GM23338 (cell line): ENCODE measurements at regions not wholly inside any gene's neighbourhood (a gene's known extent, or its start where the extent isn't known, plus 50 kb on each side); places are given as distances from the start of the nearest gene placed in this dataset.

ENCODE experiments used
- ATAC-seq: fragments of 200-7000 bp; cut with Tn5 transposase; 3 replicates; pipeline ENCODE4 v1.9.1; 2020
- DNase-seq: peaks from one replicate; pipeline ENCODE4 v3.0.0-alpha.2; 2015; ENCODE audit warnings: low spot score
- H2AFZ ChIP-seq: fragments of 200-600 bp; sonication (generic); 2 replicates; pipeline ENCODE4 v1.8.0; 2016; ENCODE audit warnings: antibody characterized with exemption, mild to moderate bottlenecking, moderate library complexity
- H3F3A ChIP-seq: fragments of 200-600 bp; sonication (generic); replicated peaks from 2 replicates; pipeline ENCODE4 v1.8.0; 2017; ENCODE audit warnings: antibody characterized with exemption, mixed run types, low read depth
- H3K27ac ChIP-seq: fragments of 200-600 bp; sonication (generic); 2 replicates; pipeline ENCODE4 v1.6.1; 2016; ENCODE audit warnings: low read depth
- H3K27me3 ChIP-seq: fragments of 200-600 bp; sonication (generic); 2 replicates; pipeline ENCODE4 v1.8.0; 2016; ENCODE audit warnings: mild to moderate bottlenecking, mixed run types, moderate library complexity; ENCODE audit not compliant: insufficient read depth
- H3K36me3 ChIP-seq: fragments of 200-600 bp; sonication (generic); 2 replicates; pipeline ENCODE4 v1.8.0; 2016; ENCODE audit warnings: mild to moderate bottlenecking; ENCODE audit not compliant: insufficient read depth
- H3K4me1 ChIP-seq: fragments of 200-600 bp; sonication (generic); 2 replicates; pipeline ENCODE4 v1.8.0; 2016; ENCODE audit warnings: mild to moderate bottlenecking, moderate library complexity; ENCODE audit not compliant: insufficient read depth
- H3K4me2 ChIP-seq: fragments of 200-600 bp; sonication (generic); 2 replicates; pipeline ENCODE4 v1.7.1; 2017; ENCODE audit warnings: mixed run types
- H3K4me3 ChIP-seq: fragments of 200-600 bp; sonication (generic); 2 replicates; pipeline ENCODE4 v1.6.1; 2016; ENCODE audit warnings: mixed run types
- H3K79me2 ChIP-seq: fragments of 200-600 bp; sonication (generic); replicated peaks from 2 replicates; pipeline ENCODE4 v1.8.0; 2017; ENCODE audit warnings: mild to moderate bottlenecking; ENCODE audit not compliant: insufficient read depth
- H3K9me2 ChIP-seq: fragments of 200-600 bp; sonication (generic); 2 replicates; pipeline ENCODE4 v1.8.0; 2017; ENCODE audit not compliant: insufficient read depth
- H4K20me1 ChIP-seq: fragments of 200-600 bp; sonication (generic); replicated peaks from 2 replicates; pipeline ENCODE4 v1.8.0; 2017; ENCODE audit warnings: mild to moderate bottlenecking; ENCODE audit not compliant: insufficient read depth
- H3K27ac Mint-ChIP-seq: 2 replicates; pipeline ENCODE4 v1.8.0; 2020; ENCODE audit warnings: inconsistent platforms, mild to moderate bottlenecking, moderate library complexity, mixed read lengths
- H3K27me3 Mint-ChIP-seq: 3 replicates; pipeline ENCODE4 v1.8.0; 2022; ENCODE audit warnings: low read depth, mild to moderate bottlenecking, moderate library complexity, mixed read lengths, inconsistent platforms; ENCODE audit not compliant: insufficient read depth, poor library complexity
- H3K36me3 Mint-ChIP-seq: 3 replicates; pipeline ENCODE4 v1.8.0; 2021; ENCODE audit warnings: low read depth, mild to moderate bottlenecking, inconsistent platforms, moderate library complexity, mixed read lengths
- H3K4me1 Mint-ChIP-seq: 3 replicates; pipeline ENCODE4 v1.8.0; 2020; ENCODE audit warnings: mild to moderate bottlenecking, inconsistent platforms, mixed read lengths
- H3K4me3 Mint-ChIP-seq: 3 replicates; pipeline ENCODE4 v1.8.0; 2021; ENCODE audit warnings: moderate library complexity, mild to moderate bottlenecking, inconsistent platforms, mixed read lengths
- H3K9me3 Mint-ChIP-seq: 3 replicates; pipeline ENCODE4 v1.8.0; 2020; ENCODE audit warnings: moderate library complexity, mild to moderate bottlenecking, inconsistent platforms, mixed read lengths
- CREB1 ChIP-seq: fragments of 250-450 bp; sonication (Bioruptor Pico); IDR thresholded peaks from 2 replicates; pipeline ENCODE4 v1.5.0; 2020; ENCODE audit warnings: low read depth, mild to moderate bottlenecking, moderate library complexity
- CTCF ChIP-seq, 2 experiments: fragments of 200-600 bp in 1 of 2; sonication (generic) in 1 of 2; conservative IDR thresholded peaks; 2 replicates each; pipeline versions ENCODE4 v1.5.1 to v1.6.1; 2016 to 2017; ENCODE audit warnings: antibody characterized with exemption in 2 of 2, low read depth in 2 of 2, mild to moderate bottlenecking in 2 of 2, moderate library complexity in 1 of 2
- ETS1 ChIP-seq: IDR thresholded peaks from 2 replicates; pipeline ENCODE4 v1.6.1; 2016; ENCODE audit warnings: antibody characterized with exemption
- EZH2 ChIP-seq: fragments of 200-600 bp; sonication (generic); IDR thresholded peaks from one replicate; pipeline ENCODE4 v1.8.0; 2017; ENCODE audit warnings: antibody characterized with exemption, mild to moderate bottlenecking, low read depth; ENCODE audit not compliant: unreplicated experiment
- EZH2phosphoT487 ChIP-seq: fragments of 200-600 bp; sonication (generic); IDR thresholded peaks from one replicate; pipeline ENCODE4 v1.8.1; 2018; ENCODE audit warnings: antibody characterized with exemption; ENCODE audit not compliant: unreplicated experiment
- JUNB ChIP-seq: IDR thresholded peaks from one replicate; pipeline ENCODE4 v1.6.1; 2016; ENCODE audit warnings: antibody characterized with exemption; ENCODE audit not compliant: unreplicated experiment
- NANOG ChIP-seq: IDR thresholded peaks from 2 replicates; pipeline ENCODE4 v1.6.1; 2016; ENCODE audit warnings: antibody characterized with exemption, borderline replicate concordance
- POLR2AphosphoS5 ChIP-seq: IDR thresholded peaks from 2 replicates; pipeline ENCODE4 v1.6.1; 2016; ENCODE audit warnings: antibody characterized with exemption, low read depth
- REST ChIP-seq: IDR thresholded peaks from one replicate; pipeline ENCODE4 v1.6.1; 2018; ENCODE audit warnings: antibody characterized with exemption; ENCODE audit not compliant: unreplicated experiment
- STAT1 ChIP-seq: IDR thresholded peaks from one replicate; pipeline ENCODE4 v1.6.1; 2016; ENCODE audit warnings: antibody characterized with exemption; ENCODE audit not compliant: unreplicated experiment
- ZNF114 ChIP-seq: fragments of 250-450 bp; sonication (Bioruptor Pico); IDR thresholded peaks from 2 replicates; pipeline ENCODE4 v1.5.0; 2020; ENCODE audit warnings: mild to moderate bottlenecking, moderate library complexity
- ZNF331 ChIP-seq: fragments of 250-450 bp; sonication (Bioruptor Pico); IDR thresholded peaks from 2 replicates; pipeline ENCODE4 v1.5.0; 2020; ENCODE audit warnings: low read depth, mild to moderate bottlenecking, moderate library complexity
- ZNF462 ChIP-seq: fragments of 250-450 bp; sonication (Bioruptor Pico); IDR thresholded peaks from 2 replicates; pipeline ENCODE4 v1.5.0; 2020; ENCODE audit warnings: mild to moderate bottlenecking, moderate library complexity

GRCh38 chr1:8076176-8076575 is 50.1 kb upstream of the ERRFI1 start:
- no peak overlapping the region for H3K4me3 Mint-ChIP-seq
- H3K36me3 Mint-ChIP-seq = no peaks in the 10 kb centered on the region
- Histone ChIP-seq H3K4me2 (no peak overlapping the region), H3K36me3 (no peaks in the 10 kb centered on the region), H3K27me3 (no peaks in the 10 kb centered on the region), H3K4me3 (no peak overlapping the region), H4K20me1 (no peaks in the 10 kb centered on the region), H3F3A (no peaks in the 10 kb centered on the region), H3K27ac (no peak overlapping the region), H3K79me2 (no peaks in the 10 kb centered on the region), H3K9me2 (peaks cover 5% of the 10 kb centered on the region; the same call in 1 of the 2 replicates), H2AFZ (0 out of 2 replicates have a peak overlapping the region, but pooled peaks have one; percentile 28), H3K4me1 (peaks cover 18% of the 10 kb centered on the region)
- ATAC-seq = peak; percentile 20; the same call in 1 of the 3 replicates
- H3K4me1 Mint-ChIP-seq = peaks cover 25% of the 10 kb centered on the region
- TF ChIP-seq STAT1 (no peak), NANOG (no peak), REST (no peak), ZNF462 (no peak), ZNF114 (no peak), CTCF (conservative IDR thresholded peaks at IDR 0.05; ENCODE audit: low read depth in 2 of 2) (no peak), ETS1 (no peak), POLR2AphosphoS5 (no peak), JUNB (no peak), EZH2 (no peak), CREB1 (no peak), ZNF331 (no peak), EZH2phosphoT487 (no peak)
- H3K9me3 Mint-ChIP-seq = no peaks in the 10 kb centered on the region
- H3K27ac Mint-ChIP-seq = no peak overlapping the region
- no peak for DNase-seq
- peaks cover 7% of the 10 kb centered on the region for H3K27me3 Mint-ChIP-seq
